ENCODE measurements at regions not wholly inside any gene's neighbourhood (a gene's known extent, or its start where the extent isn't known, plus 50 kb on each side); places are given as distances from the start of the nearest gene placed in this dataset.

GRCh38 chr3:28786446-28786845 is 437.8 kb upstream of the AZI2 start:
- TF ChIP-seq CTCF (IDR thresholded peaks at IDR 0.05): no peak
- TF ChIP-seq EZH2phosphoT487 (IDR thresholded peaks at IDR 0.05): no peak
- TF ChIP-seq EZH2 (IDR thresholded peaks at IDR 0.05): no peak
